NB4 (cell line): ENCODE measurements at regions not wholly inside any gene's neighbourhood (a gene's known extent, or its start where the extent isn't known, plus 50 kb on each side); places are given as distances from the start of the nearest gene placed in this dataset.

Experiments
- MYC ChIP-seq: IDR thresholded peaks from 2 replicates; pipeline ENCODE4 v1.6.1; 2011; ENCODE audit warnings: low read depth, low read length
- POLR2A ChIP-seq: IDR thresholded peaks from 2 replicates; pipeline ENCODE4 v1.6.1; 2011; ENCODE audit warnings: mild to moderate bottlenecking; ENCODE audit not compliant: insufficient read length; ENCODE audit errors: extremely low read depth
- TF ChIP-seq, protein P1 (sequence below): IDR thresholded peaks from one replicate; pipeline ENCODE4 v1.5.1; 2012; ENCODE audit warnings: low read depth, low read length
- TF ChIP-seq, protein P2 (sequence below): IDR thresholded peaks from 2 replicates; pipeline ENCODE4 v1.6.1; 2011; ENCODE audit warnings: low read depth, low read length

DNA sequence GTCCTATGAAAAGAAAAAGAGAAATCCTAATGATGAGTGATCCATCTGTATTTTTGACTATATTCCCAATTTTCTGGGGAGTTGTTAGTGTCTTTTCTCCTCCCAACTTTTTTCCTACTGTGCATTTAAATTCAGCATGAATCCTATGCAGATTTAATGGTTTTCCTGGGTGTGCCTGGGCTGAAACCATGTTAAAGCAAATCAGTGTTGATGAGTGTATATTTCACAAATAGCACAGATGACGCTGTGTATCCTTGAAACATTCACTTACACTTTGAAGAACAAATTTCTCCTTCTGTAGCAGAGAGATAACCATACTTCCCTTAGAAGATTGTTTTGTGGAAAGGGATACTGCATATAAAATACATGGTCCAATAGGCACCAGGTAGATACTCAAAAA, 114.3 kb downstream of the TRIB2 start:
- TF ChIP-seq POLR2A (no peak), MYC (no peak)
- TF ChIP-seq, protein P1, sequence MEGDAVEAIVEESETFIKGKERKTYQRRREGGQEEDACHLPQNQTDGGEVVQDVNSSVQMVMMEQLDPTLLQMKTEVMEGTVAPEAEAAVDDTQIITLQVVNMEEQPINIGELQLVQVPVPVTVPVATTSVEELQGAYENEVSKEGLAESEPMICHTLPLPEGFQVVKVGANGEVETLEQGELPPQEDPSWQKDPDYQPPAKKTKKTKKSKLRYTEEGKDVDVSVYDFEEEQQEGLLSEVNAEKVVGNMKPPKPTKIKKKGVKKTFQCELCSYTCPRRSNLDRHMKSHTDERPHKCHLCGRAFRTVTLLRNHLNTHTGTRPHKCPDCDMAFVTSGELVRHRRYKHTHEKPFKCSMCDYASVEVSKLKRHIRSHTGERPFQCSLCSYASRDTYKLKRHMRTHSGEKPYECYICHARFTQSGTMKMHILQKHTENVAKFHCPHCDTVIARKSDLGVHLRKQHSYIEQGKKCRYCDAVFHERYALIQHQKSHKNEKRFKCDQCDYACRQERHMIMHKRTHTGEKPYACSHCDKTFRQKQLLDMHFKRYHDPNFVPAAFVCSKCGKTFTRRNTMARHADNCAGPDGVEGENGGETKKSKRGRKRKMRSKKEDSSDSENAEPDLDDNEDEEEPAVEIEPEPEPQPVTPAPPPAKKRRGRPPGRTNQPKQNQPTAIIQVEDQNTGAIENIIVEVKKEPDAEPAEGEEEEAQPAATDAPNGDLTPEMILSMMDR = no peak
- TF ChIP-seq, protein P2, sequence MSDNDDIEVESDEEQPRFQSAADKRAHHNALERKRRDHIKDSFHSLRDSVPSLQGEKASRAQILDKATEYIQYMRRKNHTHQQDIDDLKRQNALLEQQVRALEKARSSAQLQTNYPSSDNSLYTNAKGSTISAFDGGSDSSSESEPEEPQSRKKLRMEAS = no peak
